H1 (cell line): ENCODE measurements at regions not wholly inside any gene's neighbourhood (a gene's known extent, or its start where the extent isn't known, plus 50 kb on each side); places are given as distances from the start of the nearest gene placed in this dataset.
"Not testable (repeated sequence)": the region's sequence is repeated elsewhere in the genome, so short reads cannot be mapped to it uniquely, and the experiment has no call there.

Source experiments
- CTCF ChIA-PET: fragments of 300-600 bp; sonication (Branson Sonifier 250); formaldehyde crosslinking; loops from one replicate; lab custom pipeline; 2021; ENCODE audit not compliant: partially characterized antibody; lab: Charles Lee
- POLR2A ChIA-PET: fragments of 300-600 bp; sonication (Branson Sonifier 250); formaldehyde crosslinking; loops from one replicate; lab custom pipeline; 2021; ENCODE audit warnings: inconsistent platforms; ENCODE audit not compliant: partially characterized antibody; lab: Charles Lee
- DNase-seq, 2 experiments: peaks; one replicate each; pipeline versions ENCODE4 v3.0.0 to v3.0.0-alpha.2; 2010 to 2022; ENCODE audit warnings: low spot score in 2 of 2, low read depth in 1 of 2, mixed read lengths in 1 of 2
- FAIRE-seq: peaks from 2 replicates; lab custom pipeline; 2011; peaks lifted over from hg19 to GRCh38; lab: Jason Lieb, UNC
- H2AFZ ChIP-seq: 2 replicates; pipeline ENCODE4 v1.8.1; 2012; ENCODE audit warnings: low read length, inconsistent platforms
- H2AK5ac ChIP-seq: 2 replicates; pipeline ENCODE4 v1.6.1; 2013; ENCODE audit warnings: low read depth, low read length
- H2BK120ac ChIP-seq: replicated peaks from 2 replicates; pipeline ENCODE3; 2013; ENCODE audit warnings: low read depth, low read length, inconsistent platforms
- H2BK12ac ChIP-seq: 2 replicates; pipeline ENCODE4 v1.6.1; 2013; ENCODE audit warnings: low read depth, low read length
- H2BK15ac ChIP-seq: 2 replicates; pipeline ENCODE4 v1.6.1; 2013; ENCODE audit warnings: low read length
- H2BK20ac ChIP-seq: 2 replicates; pipeline ENCODE4 v1.6.1; 2013; ENCODE audit warnings: low read length
- H2BK5ac ChIP-seq: 2 replicates; pipeline ENCODE4 v1.6.1; 2013; ENCODE audit warnings: low read depth, low read length
- H3K14ac ChIP-seq: 2 replicates; pipeline ENCODE4 v1.6.1; 2013; ENCODE audit warnings: inconsistent platforms; ENCODE audit not compliant: insufficient read length
- H3K18ac ChIP-seq: 2 replicates; pipeline ENCODE4 v1.6.1; 2013; ENCODE audit warnings: low read length; ENCODE audit errors: extremely low read depth
- H3K23ac ChIP-seq: 2 replicates; pipeline ENCODE4 v1.6.1; 2013; ENCODE audit warnings: inconsistent platforms; ENCODE audit not compliant: insufficient read length
- H3K23me2 ChIP-seq: 2 replicates; pipeline ENCODE4 v1.6.1; 2013; ENCODE audit warnings: low read depth, low read length
- H3K27ac ChIP-seq: 2 replicates; pipeline ENCODE4 v1.6.1; 2011; ENCODE audit warnings: low read depth, low read length, inconsistent platforms
- H3K27me3 ChIP-seq, 4 experiments: replicated peaks in 1 of 4; 1 replicate in 1 of 4; 2 replicates in 3 of 4; pipeline versions ENCODE4 v1.6.1 to v1.8.1; 2011 to 2013; ENCODE audit warnings: low read length in 3 of 4, mild to moderate bottlenecking in 3 of 4, inconsistent platforms in 2 of 4, mixed read lengths in 2 of 4, moderate library complexity in 1 of 4; ENCODE audit not compliant: control insufficient read depth in 3 of 4, insufficient read depth in 3 of 4; ENCODE audit errors: extremely low read depth in 1 of 4
- H3K36me3 ChIP-seq, 4 experiments: 2 replicates each; pipeline versions ENCODE4 v1.6.1 to v1.8.1; 2011 to 2013; ENCODE audit warnings: mild to moderate bottlenecking in 4 of 4, low read length in 3 of 4, moderate library complexity in 2 of 4, control low read depth in 1 of 4, inconsistent platforms in 1 of 4; ENCODE audit not compliant: insufficient read depth in 4 of 4, control insufficient read depth in 2 of 4
- H3K4ac ChIP-seq: replicated peaks from 2 replicates; pipeline ENCODE3; 2013; ENCODE audit warnings: low read length, low read depth, mixed read lengths, inconsistent platforms; ENCODE audit not compliant: insufficient read length
- H3K4me1 ChIP-seq, 4 experiments: replicated peaks in 1 of 4; 1 replicate in 1 of 4; 2 replicates in 3 of 4; pipeline versions ENCODE4 v1.6.1 to v1.8.1; 2011 to 2013; ENCODE audit warnings: low read length in 3 of 4, inconsistent platforms in 2 of 4, mixed read lengths in 1 of 4; ENCODE audit not compliant: insufficient read depth in 4 of 4, control insufficient read depth in 3 of 4
- H3K4me2 ChIP-seq, 2 experiments: 2 replicates each; pipeline versions ENCODE4 v1.6.1 to v1.8.1; 2011 to 2013; ENCODE audit warnings: low read depth in 2 of 2, low read length in 2 of 2, control low read depth in 1 of 2, inconsistent platforms in 1 of 2, mild to moderate bottlenecking in 1 of 2; ENCODE audit not compliant: insufficient read depth in 1 of 2
- H3K4me3 ChIP-seq, 4 experiments: fragments of 200-600, 300-600 bp in 1 of 4; sonication (generic), shearing (Covaris generic), sonication (Bioruptor Twin) in 1 of 4; 2 replicates each; pipeline versions ENCODE4 v1.5.1 to v1.8.1; 2011 to 2016; ENCODE audit warnings: low read length in 4 of 4, low read depth in 3 of 4, control low read depth in 2 of 4, inconsistent platforms in 2 of 4, mild to moderate bottlenecking in 2 of 4, mixed read lengths in 1 of 4, moderate library complexity in 1 of 4; ENCODE audit not compliant: insufficient read depth in 2 of 4; ENCODE audit errors: extremely low read depth in 1 of 4
- H3K56ac ChIP-seq: replicated peaks from 2 replicates; pipeline ENCODE3; 2013; ENCODE audit warnings: low read depth, mild to moderate bottlenecking, mixed read lengths, low read length, inconsistent platforms; ENCODE audit not compliant: insufficient read length
- H3K79me1 ChIP-seq: 2 replicates; pipeline ENCODE4 v1.6.1; 2013; ENCODE audit warnings: low read depth, low read length, control low read depth
- H3K79me2 ChIP-seq, 2 experiments: 2 replicates each; pipeline versions ENCODE4 v1.6.1 to v1.8.1; 2012 to 2013; ENCODE audit warnings: low read length in 2 of 2, mild to moderate bottlenecking in 2 of 2, inconsistent platforms in 1 of 2; ENCODE audit not compliant: insufficient read depth in 2 of 2, control insufficient read depth in 1 of 2
- H3K9ac ChIP-seq, 4 experiments: replicated peaks in 1 of 4; 1 replicate in 1 of 4; 2 replicates in 3 of 4; pipeline versions ENCODE4 v1.6.1 to v1.8.1; 2011 to 2013; ENCODE audit warnings: low read depth in 3 of 4, low read length in 3 of 4, control low read depth in 2 of 4, mild to moderate bottlenecking in 2 of 4, moderate library complexity in 2 of 4, inconsistent platforms in 1 of 4; ENCODE audit errors: extremely low read depth in 1 of 4
- H3K9me3 ChIP-seq, 2 experiments: 2 replicates each; pipeline versions ENCODE4 v1.6.1 to v1.8.1; 2012 to 2013; ENCODE audit warnings: mild to moderate bottlenecking in 2 of 2, moderate library complexity in 2 of 2, control low read depth in 1 of 2, inconsistent platforms in 1 of 2, low read depth in 1 of 2, low read length in 1 of 2, mixed read lengths in 1 of 2; ENCODE audit not compliant: insufficient read depth in 2 of 2
- H4K20me1 ChIP-seq, 2 experiments: replicated peaks in 1 of 2; 2 replicates each; pipeline versions ENCODE3 to v1.8.1; 2011 to 2013; ENCODE audit warnings: inconsistent platforms in 2 of 2, low read length in 2 of 2, mild to moderate bottlenecking in 1 of 2; ENCODE audit not compliant: insufficient read depth in 2 of 2, control insufficient read depth in 1 of 2
- H4K5ac ChIP-seq: 2 replicates; pipeline ENCODE4 v1.6.1; 2013; ENCODE audit warnings: low read length, low read depth, mixed read lengths, inconsistent platforms; ENCODE audit not compliant: insufficient read length
- H4K8ac ChIP-seq: 2 replicates; pipeline ENCODE4 v1.8.0; 2013; ENCODE audit warnings: mild to moderate bottlenecking, moderate library complexity, low read length, inconsistent platforms; ENCODE audit not compliant: insufficient read depth; ENCODE audit errors: extremely low read depth
- H4K91ac ChIP-seq: replicated peaks from 2 replicates; pipeline ENCODE3; 2013; ENCODE audit warnings: low read length, mixed read lengths, inconsistent platforms; ENCODE audit not compliant: insufficient read length
- WGBS, 2 experiments: shearing (Covaris generic) in 1 of 2; methylation state at CpG; one replicate each; pipeline versions ENCODE4 v1.1.6 to v1.1.7; 2013 to 2015; ENCODE audit warnings: low lambda C conversion rate in 2 of 2, mixed read lengths in 2 of 2, inconsistent platforms in 1 of 2, low coverage in 1 of 2, missing lambda C conversion rate in 1 of 2; ENCODE audit not compliant: insufficient replicate concordance in 2 of 2, insufficient coverage in 1 of 2, insufficient read length in 1 of 2; ENCODE audit errors: extremely low coverage in 1 of 2, missing lambda C conversion rate in 1 of 2; 5-methylcytosine and 5-hydroxymethylcytosine counted together

DNA sequence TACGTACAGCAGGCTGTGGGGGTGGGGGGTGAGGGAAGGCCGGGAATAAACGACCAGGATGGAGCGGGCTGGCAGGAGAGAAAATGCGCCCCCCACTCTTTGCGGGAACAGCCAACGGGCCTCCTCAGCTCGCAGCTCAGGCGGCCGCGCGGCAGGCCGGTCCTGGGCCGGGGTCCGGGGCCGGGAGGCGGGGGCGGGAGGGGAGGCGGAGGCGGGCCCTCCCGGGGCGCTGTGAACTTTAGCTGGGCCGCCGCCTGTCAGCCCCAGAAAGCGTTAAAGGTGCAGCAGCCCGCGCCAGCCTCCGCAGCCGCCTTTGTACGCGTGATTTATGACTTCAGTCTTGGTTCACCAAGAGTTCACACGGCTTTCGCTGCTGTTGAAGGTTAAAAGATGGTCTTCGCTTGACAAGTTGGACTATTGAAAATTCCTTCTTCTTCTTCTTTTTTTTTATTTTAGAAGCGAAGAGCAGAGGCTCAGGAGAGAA, 466.0 kb upstream of the ZNG1F start:
- H2AFZ ChIP-seq, FAIRE-seq, H3K36me3 ChIP-seq, H3K4me3 ChIP-seq, H2BK20ac ChIP-seq, H3K23me2 ChIP-seq, H2AK5ac ChIP-seq, H3K79me2 ChIP-seq, H2BK120ac ChIP-seq, H2BK5ac ChIP-seq, H4K20me1 ChIP-seq, H4K8ac ChIP-seq, H2BK15ac ChIP-seq, H3K27me3 ChIP-seq, H3K9me3 ChIP-seq, H4K5ac ChIP-seq, POLR2A ChIA-PET, H3K9ac ChIP-seq, H3K56ac ChIP-seq, H3K23ac ChIP-seq, H4K91ac ChIP-seq, H3K79me1 ChIP-seq, H3K14ac ChIP-seq, H3K18ac ChIP-seq, H3K4me1 ChIP-seq, H2BK12ac ChIP-seq, H3K4me2 ChIP-seq, H3K27ac ChIP-seq, CTCF ChIA-PET, H3K4ac ChIP-seq: not testable (repeated sequence)
- DNase-seq: peak in 1 of 2 experiments; percentile 50
- WGBS, 2 experiments: 27% methylated on average over 10 of the region's 35 CpGs; no CpG with 5 or more reads in 1 of the 2 experiments

DNA sequence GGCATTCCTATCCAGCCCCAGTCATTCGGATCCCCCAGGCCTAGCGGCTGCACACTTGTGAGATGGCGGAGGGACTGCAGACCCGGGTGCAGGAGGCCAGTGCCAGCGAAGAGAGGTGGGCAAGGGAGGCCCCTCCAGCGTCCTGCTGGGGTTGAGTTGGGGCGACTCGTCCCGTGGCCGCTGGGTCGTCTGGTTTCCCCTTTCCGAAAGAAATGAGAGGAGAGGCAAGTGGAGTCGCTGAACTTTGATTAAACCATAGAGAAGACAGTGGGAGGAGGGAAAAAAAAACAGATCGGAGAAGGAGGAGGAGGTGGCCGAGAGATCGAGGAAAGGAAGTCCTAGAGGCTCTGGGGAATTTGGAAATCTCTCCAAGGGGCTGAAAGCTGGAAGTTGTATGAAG, 465.2 kb upstream of the ZNG1F start:
- peak in 1 of 2 experiments; percentile 46 for DNase-seq

More for the DNA sequence above, 465.2 kb upstream of the ZNG1F start:
- H4K20me1 ChIP-seq, H2BK15ac ChIP-seq, H3K9ac ChIP-seq, H3K4me1 ChIP-seq, H2BK120ac ChIP-seq, POLR2A ChIA-PET, H3K79me2 ChIP-seq, FAIRE-seq, H2BK20ac ChIP-seq, H2AFZ ChIP-seq, H2BK5ac ChIP-seq, CTCF ChIA-PET, H3K79me1 ChIP-seq, H3K23me2 ChIP-seq, H4K5ac ChIP-seq, H3K56ac ChIP-seq, H3K27ac ChIP-seq, H3K4ac ChIP-seq, H3K36me3 ChIP-seq, H4K8ac ChIP-seq, H3K4me3 ChIP-seq, H3K18ac ChIP-seq, H3K23ac ChIP-seq, H3K27me3 ChIP-seq, H3K9me3 ChIP-seq, H2BK12ac ChIP-seq, H3K14ac ChIP-seq, H4K91ac ChIP-seq, H3K4me2 ChIP-seq, H2AK5ac ChIP-seq: not testable (repeated sequence)
- WGBS, 2 experiments: 72% methylated on average over 5 of the region's 16 CpGs; no CpG with 5 or more reads in 1 of the 2 experiments
